ENCODE measurements at regions not wholly inside any gene's neighbourhood (a gene's known extent, or its start where the extent isn't known, plus 50 kb on each side); places are given as distances from the start of the nearest gene placed in this dataset.
"Not testable (repeated sequence)": the region's sequence is repeated elsewhere in the genome, so short reads cannot be mapped to it uniquely, and the experiment has no call there.

- H3K4me3 ChIP-seq (ENCODE audit: control insufficient read depth, low read depth, low read length), result no peak overlapping the region
- no peak for TF ChIP-seq CTCF (conservative IDR thresholded peaks at IDR 0.05; ENCODE audit: control insufficient read depth, insufficient read depth, low read depth, low read length)
- DNase-seq (ENCODE audit: low read depth), result no peak
These were observed 94.4 kb upstream of the SIX2 start for GRCh38 chr2:45103351-45104345.

GRCh38 chr2:45102579-45103117 is 93.4 kb upstream of the SIX2 start:
- no peak for TF ChIP-seq CTCF (conservative IDR thresholded peaks at IDR 0.05; ENCODE audit: control insufficient read depth, insufficient read depth, low read depth, low read length)
- no peak overlapping the region for H3K4me3 ChIP-seq (ENCODE audit: control insufficient read depth, low read depth, low read length)
- no peak for DNase-seq (ENCODE audit: low read depth)

GRCh38 chr2:45102141-45102540 is 92.9 kb upstream of the SIX2 start:
- H3K4me3 ChIP-seq (ENCODE audit: control insufficient read depth, low read depth, low read length), result no peak overlapping the region
- no peak for DNase-seq (ENCODE audit: low read depth)
- TF ChIP-seq CTCF (conservative IDR thresholded peaks at IDR 0.05; ENCODE audit: control insufficient read depth, insufficient read depth, low read depth, low read length), result no peak

GRCh38 chr2:45096996-45097395 is 87.7 kb upstream of the SIX2 start:
- no peak for TF ChIP-seq CTCF (conservative IDR thresholded peaks at IDR 0.05; ENCODE audit: control insufficient read depth, insufficient read depth, low read depth, low read length)
- H3K4me3 ChIP-seq (ENCODE audit: control insufficient read depth, low read depth, low read length), result no peak overlapping the region
- no peak for DNase-seq (ENCODE audit: low read depth)

GRCh38 chr2:45096038-45096437 is 86.8 kb upstream of the SIX2 start:
- not testable (repeated sequence) for DNase-seq (ENCODE audit: low read depth); H3K4me3 ChIP-seq (ENCODE audit: control insufficient read depth, low read depth, low read length)

- no peak for TF ChIP-seq CTCF (conservative IDR thresholded peaks at IDR 0.05; ENCODE audit: control insufficient read depth, insufficient read depth, low read depth, low read length)
- no peak overlapping the region for H3K4me3 ChIP-seq (ENCODE audit: control insufficient read depth, low read depth, low read length)
- no peak for DNase-seq (ENCODE audit: low read depth)
These were observed 84.4 kb upstream of the SIX2 start for GRCh38 chr2:45093663-45094062.

GRCh38 chr2:45093181-45093580 is 83.9 kb upstream of the SIX2 start:
- no peak for DNase-seq (ENCODE audit: low read depth)
- H3K4me3 ChIP-seq (ENCODE audit: control insufficient read depth, low read depth, low read length), result no peak overlapping the region
- TF ChIP-seq CTCF (conservative IDR thresholded peaks at IDR 0.05; ENCODE audit: control insufficient read depth, insufficient read depth, low read depth, low read length), result no peak
